ENCODE measurements at regions not wholly inside any gene's neighbourhood (a gene's known extent, or its start where the extent isn't known, plus 50 kb on each side); places are given as distances from the start of the nearest gene placed in this dataset.

DNA sequence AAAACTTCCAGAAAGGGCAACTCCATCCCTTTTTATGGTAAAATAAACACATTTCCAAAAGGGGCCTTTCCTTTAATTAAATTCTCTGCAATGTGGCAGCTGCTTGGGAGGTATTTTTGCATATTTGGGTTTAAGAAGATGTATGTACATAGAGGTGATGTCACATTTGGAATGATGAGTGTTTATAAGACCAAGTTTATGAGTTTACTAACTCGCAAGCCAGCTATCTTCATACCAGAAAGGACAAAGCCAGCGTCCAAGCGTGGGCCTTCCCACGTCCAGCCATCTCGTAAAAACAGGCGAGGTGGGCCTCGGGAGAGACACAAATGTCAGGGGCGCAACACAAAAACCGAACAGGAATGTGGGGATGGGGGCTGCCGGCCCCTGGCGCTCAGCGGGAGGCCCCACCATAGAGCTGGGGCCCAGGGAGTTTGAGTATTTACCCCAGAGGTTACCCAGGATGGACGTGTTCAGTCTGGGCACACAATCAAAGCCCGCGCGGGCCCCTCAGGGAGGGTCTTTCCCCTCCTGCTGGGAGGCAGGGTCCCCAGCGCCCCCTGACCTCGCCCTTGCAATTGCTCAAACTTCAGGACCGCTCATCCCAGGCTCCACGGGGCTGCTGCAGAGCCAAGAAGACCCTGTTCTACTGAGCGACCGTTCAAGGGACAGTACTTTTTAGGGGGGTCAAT, 137.3 kb downstream of the TWIST2 start:
- DNase-seq (ENCODE audit: low read depth in 3 of 3), result no peak

DNA sequence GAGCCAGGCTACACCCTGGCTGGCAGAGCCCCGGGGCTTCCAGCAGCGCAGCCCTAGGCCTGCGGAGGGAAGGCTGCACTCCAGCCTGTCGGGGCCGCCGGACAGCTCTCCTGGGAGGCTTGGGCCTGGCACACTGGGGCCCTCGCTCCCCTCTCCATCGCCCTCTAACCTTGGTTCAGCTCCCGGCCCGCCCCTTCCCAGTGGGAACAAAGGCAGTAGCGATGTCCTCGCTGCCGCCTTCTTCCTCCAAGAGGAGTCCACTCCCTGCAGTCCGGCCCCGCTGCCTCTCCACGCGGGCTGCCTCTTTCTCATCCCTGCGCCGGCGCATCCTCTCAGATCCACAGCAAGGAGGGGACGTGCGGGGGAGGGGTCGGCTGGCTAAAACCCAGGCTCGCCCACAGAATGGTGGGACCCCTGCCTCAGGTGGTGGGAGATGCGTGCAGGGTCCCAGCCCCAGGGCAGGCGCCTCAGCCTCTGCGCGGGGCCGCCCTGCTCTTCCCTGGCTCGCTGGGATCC, 138.1 kb downstream of the TWIST2 start:
- no peak for DNase-seq (ENCODE audit: low read depth in 3 of 3)

DNA sequence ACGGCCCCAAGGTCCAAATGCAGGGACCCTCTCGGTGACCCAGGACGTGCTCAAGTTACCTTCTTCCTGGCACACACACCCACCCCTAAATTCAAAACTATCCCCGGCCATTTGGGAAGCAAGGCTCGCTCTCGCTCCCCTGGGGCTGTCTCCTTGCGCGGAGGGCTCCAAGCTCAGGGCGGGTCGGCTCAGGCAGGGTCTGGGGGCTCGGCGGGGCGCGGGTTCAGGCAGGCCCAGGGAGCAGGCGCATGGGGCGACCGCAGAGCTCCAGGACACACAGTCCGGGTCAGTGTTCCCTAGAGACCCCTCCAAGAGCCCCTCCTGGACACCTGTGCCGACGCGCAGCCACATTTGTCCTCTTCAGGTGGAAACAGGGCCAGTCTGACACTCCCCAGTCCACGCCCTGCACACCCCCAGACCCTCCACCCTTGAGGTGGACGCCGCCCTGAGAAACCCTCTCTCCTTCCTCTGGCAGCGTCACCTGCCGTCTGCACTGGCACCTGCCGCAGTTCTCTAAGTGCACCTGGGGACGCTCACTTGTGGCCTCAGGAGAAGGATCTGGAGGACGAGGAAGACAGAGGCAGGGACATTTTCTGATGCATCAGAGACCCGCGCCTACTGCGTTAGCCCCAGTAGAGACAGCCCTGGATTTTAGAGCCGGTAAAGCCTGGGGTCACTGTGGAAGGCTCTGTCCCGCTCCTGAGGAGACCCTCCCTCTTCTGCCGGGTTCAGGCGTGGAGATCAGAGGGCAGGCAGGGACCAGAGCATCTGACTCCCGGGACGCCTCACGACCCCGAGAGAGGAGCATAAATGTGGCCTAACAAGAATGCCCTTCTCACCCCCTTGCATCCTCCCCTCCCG, 138.8 kb downstream of the TWIST2 start:
- no peak for DNase-seq (ENCODE audit: low read depth in 3 of 3)

DNA sequence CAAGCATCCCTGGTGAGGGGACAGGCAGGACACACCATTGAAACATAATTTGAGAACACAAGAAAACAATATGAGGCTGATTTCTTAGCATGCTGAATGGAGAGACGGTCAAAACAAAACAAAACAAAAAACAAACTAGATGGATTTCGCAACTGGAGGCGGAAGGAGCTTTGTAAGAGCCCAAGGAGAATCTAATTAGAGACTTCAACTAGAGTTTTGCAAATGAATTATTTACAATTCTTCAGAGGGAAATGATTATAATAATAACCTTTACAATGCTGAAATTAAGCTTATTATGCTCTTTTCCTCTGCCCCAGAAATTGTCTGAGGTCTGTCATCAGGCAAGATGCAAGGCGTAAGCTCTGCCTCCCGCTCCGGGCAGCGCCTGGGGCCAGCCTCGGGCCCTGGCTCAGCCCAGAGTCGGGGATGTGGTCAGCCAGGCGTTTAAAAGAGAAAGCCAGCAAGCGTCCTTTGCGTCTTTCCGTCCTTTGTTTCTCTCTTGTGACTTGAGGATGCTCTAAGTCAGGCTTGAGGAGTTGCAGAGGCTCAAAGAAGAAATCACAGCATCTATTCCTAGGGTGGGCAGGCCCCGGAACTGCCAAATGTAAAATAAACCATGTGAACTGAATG, 139.6 kb downstream of the TWIST2 start:
- DNase-seq (ENCODE audit: low read depth in 3 of 3), result no peak

DNA sequence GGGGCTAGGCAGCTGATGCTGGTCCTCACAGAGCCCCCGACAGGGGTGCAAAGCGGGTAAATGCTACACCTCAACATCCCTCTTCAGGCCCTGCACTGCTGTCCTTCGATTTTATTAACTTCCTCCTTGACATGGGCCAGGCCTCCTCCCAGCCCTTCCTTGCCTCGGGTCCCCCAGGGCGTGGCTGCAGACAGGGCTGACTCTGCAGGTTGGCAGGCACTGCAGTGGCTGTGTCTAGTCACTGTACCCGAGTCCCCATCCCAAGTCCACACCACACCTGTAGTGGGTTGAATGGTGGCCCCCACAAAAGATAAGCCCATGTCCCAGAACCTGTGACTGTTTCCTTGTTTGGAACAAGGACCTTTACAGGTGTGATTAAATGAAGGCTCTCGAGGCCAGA, 140.2 kb downstream of the TWIST2 start:
- DNase-seq (ENCODE audit: low read depth in 3 of 3), result no peak

DNA sequence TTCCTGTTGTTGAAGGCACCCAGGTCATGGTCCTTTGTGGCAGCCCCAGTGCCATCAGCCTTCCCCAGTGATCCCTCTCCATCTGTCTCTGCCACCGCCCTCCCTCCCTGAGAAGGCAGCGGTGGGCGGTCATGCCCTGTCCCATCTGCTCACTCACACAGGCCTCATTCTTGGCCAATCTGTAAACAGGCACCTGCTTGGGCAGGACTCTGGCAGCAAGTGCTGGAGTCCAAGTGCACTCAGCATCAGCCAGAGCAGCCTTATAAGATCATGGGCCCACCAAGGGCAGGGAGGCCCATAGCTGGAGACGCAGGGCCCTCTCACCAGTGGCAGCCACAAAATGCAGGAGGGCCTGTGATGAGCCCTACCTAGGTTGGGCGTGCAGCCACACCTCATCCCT, 140.9 kb downstream of the TWIST2 start:
- no peak for DNase-seq (ENCODE audit: low read depth in 3 of 3)

DNA sequence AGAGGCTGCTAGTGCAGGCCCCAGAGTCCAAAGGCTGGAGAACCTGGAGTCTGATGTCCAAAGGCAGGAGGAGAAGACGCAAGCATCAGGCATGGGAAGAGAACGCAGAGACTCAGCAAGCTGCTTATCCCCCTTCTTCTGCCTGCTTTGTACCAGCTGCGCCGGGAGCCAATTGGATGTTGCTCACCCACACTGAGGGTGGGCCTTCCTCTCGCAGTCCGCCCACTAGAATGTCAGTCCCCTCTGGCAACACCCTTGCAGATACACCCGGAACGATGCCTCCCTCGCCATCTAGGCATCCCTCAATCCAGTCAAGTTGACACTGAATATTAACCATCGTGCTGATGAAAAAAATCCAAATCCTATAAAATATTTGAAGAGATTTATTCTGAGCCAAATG, 141.6 kb downstream of the TWIST2 start:
- DNase-seq (ENCODE audit: low read depth in 3 of 3), result no peak

DNA sequence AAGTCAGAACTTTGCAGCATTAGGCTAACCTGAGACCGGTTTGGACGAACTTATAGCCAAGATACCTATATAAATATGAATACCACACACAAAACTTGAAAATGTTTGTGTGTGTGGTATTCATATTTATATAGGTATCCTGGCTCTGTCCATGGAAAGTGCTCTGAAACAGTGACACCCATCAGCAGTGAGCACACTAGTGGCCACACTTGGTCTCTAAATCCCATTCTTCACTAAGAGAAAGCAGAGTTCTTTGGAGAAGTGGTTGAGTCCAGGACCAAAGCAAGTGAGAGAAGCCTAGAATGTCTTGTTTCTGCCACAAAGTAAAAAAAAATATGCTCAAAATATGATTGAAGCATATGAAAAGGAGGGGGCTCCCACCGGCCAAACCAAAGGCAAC, 146.5 kb downstream of the TWIST2 start:
- DNase-seq (ENCODE audit: low read depth in 3 of 3), result no peak

DNA sequence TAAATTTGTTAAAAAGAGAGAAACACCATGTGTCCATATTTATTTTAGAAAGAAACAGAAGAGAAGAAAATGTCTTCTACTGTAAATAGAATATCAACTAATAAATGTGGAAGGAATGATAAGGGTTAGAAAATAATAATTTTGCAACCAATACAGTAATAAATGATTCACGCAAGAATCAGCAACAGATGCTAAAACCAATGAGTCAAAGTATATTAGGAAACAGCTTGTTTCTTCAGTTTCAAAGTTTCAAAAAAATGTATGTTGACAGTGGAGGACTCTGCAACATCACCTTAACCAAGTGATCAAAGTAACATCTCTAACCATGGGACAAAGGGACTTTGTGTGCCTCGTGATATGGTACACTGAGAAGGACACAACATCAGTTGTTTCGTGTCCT, 147.0 kb downstream of the TWIST2 start:
- DNase-seq (ENCODE audit: low read depth in 3 of 3), result no peak

DNA sequence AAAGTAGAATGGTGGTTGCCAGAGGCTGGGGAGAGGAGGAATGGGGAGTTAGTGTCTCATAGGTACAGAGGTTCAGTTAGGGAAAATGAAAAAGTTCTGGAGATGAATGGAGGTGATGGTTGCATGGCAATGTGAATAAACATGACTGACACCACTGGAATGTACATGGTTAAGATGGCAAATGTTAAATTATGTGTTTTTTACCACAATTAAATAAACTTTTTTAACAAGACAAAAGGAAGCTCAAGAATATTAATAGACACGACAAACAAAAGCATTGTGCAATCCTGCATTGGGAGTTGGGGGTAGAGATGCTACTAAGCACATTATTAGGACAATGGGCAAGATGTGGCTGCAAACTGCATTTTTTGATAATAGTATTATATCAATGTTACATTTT, 147.7 kb downstream of the TWIST2 start:
- no peak for DNase-seq (ENCODE audit: low read depth in 3 of 3)

DNA sequence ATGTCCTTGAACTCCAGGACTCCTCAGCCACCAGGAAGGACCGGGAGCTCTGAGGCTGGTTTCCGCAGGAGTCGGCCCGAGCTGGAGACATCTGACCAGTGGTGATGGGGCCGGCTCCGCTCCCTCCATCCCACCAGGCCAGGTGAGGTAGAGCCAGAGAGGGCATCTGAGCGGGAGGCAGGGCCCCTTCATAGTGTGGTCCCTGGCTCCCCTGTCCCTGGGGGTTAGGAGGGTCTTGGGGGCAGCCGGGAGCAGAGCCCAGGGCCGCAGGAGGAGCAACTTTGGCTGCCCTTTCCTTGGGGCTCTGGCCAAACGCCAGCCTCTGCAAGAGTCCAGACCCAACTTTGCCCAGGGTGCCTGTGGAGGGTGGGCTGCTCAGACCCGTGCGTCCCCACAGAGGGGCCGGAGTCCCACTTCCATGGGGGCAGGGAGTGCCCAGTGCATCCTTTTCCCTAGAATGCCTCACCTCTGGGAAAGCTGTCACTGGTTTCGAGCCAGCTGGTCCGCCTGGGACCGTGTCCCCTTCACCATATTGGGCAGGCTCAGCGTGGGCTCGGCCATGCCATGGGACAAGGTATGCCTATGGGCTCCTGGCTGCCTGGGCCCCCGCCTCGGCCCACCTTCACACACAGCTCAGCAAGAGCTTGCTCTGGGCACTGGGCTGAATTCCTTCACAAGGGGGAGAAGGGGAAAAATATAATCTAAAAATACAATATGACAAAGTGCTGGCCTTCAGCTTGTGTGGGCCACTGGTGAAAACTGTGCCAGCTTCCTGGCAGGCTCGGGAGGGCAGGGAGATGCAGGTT, 148.6 kb downstream of the TWIST2 start:
- no peak for DNase-seq (ENCODE audit: low read depth in 3 of 3)

DNA sequence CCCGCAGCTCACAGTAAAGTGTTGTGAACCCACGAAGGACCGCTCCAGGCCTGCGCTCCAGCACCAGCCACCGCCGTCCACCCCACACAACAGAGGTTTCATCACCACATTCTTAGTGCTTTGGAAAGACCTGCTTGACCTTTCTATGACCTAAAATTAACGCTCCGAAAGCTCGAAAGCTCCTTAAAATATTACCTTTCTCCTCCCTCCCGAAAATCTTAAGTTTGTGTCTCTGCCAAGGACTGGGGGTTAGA, 149.2 kb downstream of the TWIST2 start:
- no peak for DNase-seq (ENCODE audit: low read depth in 3 of 3)

DNA sequence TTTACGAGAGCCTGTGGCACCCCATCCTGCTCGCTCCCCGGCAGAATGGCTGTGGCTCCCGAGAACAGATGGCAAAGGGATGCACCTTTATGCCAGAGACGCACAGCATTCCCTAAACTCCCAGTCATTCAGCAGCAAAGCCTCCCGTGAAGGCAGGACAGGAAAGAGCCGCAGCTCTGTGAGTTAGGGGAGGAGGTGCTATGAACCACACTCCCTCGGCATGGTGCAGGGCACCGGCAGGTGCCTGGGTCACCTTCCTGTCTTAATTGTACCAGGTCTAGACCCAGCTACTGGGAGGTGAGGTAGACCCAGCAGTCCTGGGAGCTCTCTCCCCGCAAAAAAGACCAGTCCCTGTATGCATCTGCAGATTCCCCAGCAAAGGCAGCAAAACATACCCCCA, 149.8 kb downstream of the TWIST2 start:
- DNase-seq (ENCODE audit: low read depth in 3 of 3), result no peak
